Stomach (tissue), 4 donors: ENCODE measurements at regions not wholly inside any gene's neighbourhood (a gene's known extent, or its start where the extent isn't known, plus 50 kb on each side); places are given as distances from the start of the nearest gene placed in this dataset.

Experiments used
- EP300 ChIP-seq: sonication (generic); formaldehyde crosslinking; IDR thresholded peaks from one replicate; pipeline ENCODE4 v1.6.1; 2017; ENCODE audit warnings: antibody characterized with exemption
- POLR2A ChIP-seq, 4 donors: fragments of 450-650 bp; IDR thresholded peaks; one replicate each; pipeline ENCODE4 v1.6.1; 2016; ENCODE audit warnings: antibody characterized with exemption in 4 of 4, control low read depth in 2 of 4, mild to moderate bottlenecking in 1 of 4, moderate library complexity in 1 of 4
- POLR2AphosphoS5 ChIP-seq, 3 donors: sonication (generic); formaldehyde crosslinking; IDR thresholded peaks; one replicate each; pipeline ENCODE4 v1.6.1; 2016; ENCODE audit warnings: antibody characterized with exemption in 3 of 3
- TF ChIP-seq, protein P1 (sequence below), 7 experiments: fragments of 450-650 bp in 4 of 7; fragments of 200-600 bp in 3 of 7; sonication (generic) in 3 of 7; IDR thresholded peaks; one replicate each; pipeline ENCODE4 v1.5.1; 2016 to 2019; ENCODE audit warnings: antibody characterized with exemption in 7 of 7, control low read depth in 2 of 7, mild to moderate bottlenecking in 1 of 7

DNA sequence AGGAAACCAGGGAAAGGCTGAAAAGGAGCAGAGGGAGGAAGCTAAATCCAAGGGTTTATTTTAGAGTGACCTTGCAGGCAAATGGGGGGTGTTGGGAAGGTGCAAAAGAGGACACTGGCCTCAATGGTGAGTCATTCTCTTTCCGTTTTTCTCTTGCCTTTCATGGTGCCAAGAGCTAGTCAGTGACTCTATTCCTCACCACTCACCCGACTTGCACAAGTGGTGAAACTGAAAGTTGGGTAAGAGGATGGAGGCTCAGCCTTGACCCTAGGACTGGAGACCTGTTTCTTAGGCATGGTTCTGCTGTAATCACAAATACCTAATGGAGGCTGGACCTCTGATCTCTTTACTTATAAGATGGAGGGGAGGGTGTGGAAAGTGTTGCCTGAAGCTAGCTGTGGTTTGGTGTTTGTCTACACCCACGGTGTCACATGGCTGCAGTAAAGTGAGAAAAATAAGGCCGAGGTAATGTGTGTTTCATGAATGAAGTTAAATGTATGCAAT is 67.3 kb upstream of the CREB3L1 start:
- TF ChIP-seq, protein P1, sequence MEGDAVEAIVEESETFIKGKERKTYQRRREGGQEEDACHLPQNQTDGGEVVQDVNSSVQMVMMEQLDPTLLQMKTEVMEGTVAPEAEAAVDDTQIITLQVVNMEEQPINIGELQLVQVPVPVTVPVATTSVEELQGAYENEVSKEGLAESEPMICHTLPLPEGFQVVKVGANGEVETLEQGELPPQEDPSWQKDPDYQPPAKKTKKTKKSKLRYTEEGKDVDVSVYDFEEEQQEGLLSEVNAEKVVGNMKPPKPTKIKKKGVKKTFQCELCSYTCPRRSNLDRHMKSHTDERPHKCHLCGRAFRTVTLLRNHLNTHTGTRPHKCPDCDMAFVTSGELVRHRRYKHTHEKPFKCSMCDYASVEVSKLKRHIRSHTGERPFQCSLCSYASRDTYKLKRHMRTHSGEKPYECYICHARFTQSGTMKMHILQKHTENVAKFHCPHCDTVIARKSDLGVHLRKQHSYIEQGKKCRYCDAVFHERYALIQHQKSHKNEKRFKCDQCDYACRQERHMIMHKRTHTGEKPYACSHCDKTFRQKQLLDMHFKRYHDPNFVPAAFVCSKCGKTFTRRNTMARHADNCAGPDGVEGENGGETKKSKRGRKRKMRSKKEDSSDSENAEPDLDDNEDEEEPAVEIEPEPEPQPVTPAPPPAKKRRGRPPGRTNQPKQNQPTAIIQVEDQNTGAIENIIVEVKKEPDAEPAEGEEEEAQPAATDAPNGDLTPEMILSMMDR (IDR thresholded peaks at IDR 0.05), result no peak
- TF ChIP-seq POLR2A (IDR thresholded peaks at IDR 0.05) (no peak), POLR2AphosphoS5 (IDR thresholded peaks at IDR 0.05) (no peak), EP300 (no peak)
